HEK293 (cell line): ENCODE measurements at regions not wholly inside any gene's neighbourhood (a gene's known extent, or its start where the extent isn't known, plus 50 kb on each side); places are given as distances from the start of the nearest gene placed in this dataset.

Experiments
- CTCF ChIA-PET: fragments of 350-600 bp; formaldehyde crosslinking; extraction: SDS; loops from one replicate; lab custom pipeline; 2021; ENCODE audit warnings: antibody characterized with exemption; lab: Yijun Ruan, JAX
- POLR2A ChIA-PET: fragments of 300-600 bp; formaldehyde crosslinking; extraction: SDS; loops from one replicate; lab custom pipeline; 2020; ENCODE audit warnings: antibody characterized with exemption, inconsistent platforms; lab: Yijun Ruan, JAX
- H3K27ac ChIP-seq: fragments of 200-500 bp; sonication (Bioruptor generic); 2 replicates; pipeline ENCODE4 v1.5.1; 2014; ENCODE audit warnings: low read depth, low read length, control low read depth, inconsistent platforms; ENCODE audit errors: extremely low read depth
- H3K36me3 ChIP-seq, 2 experiments: fragments of 200-500 bp in 1 of 2; sonication (Bioruptor generic) in 1 of 2; 1 replicate in 1 of 2; 2 replicates in 1 of 2; pipeline ENCODE4 v1.5.1; 2014 to 2017; ENCODE audit warnings: inconsistent platforms in 2 of 2, low read length in 2 of 2; ENCODE audit not compliant: control insufficient read depth in 2 of 2, insufficient read depth in 1 of 2
- H3K4me1 ChIP-seq: fragments of 200-500 bp; sonication (Bioruptor generic); 2 replicates; pipeline ENCODE4 v1.5.1; 2014; ENCODE audit warnings: mild to moderate bottlenecking, low read length, inconsistent platforms; ENCODE audit not compliant: control insufficient read depth, insufficient read depth
- H3K4me3 ChIP-seq: 2 replicates; pipeline ENCODE4 v1.5.1; 2011; ENCODE audit warnings: low read depth, mild to moderate bottlenecking, control low read depth, low read length, moderate library complexity
- H3K9me3 ChIP-seq: fragments of 200-500 bp; sonication (Bioruptor generic); 2 replicates; pipeline ENCODE4 v1.5.1; 2014; ENCODE audit warnings: low read depth, low read length, inconsistent platforms; ENCODE audit not compliant: control insufficient read depth, insufficient read depth
- CTCF ChIP-seq: fragments of 450-650 bp; formaldehyde crosslinking; IDR thresholded peaks from 2 replicates; pipeline ENCODE4 v1.5.1; 2016; ENCODE audit warnings: missing biosample characterization, missing genetic modification characterization
- GLI2 ChIP-seq: fragments of 450-650 bp; formaldehyde crosslinking; IDR thresholded peaks from 2 replicates; pipeline ENCODE4; 2017; ENCODE audit warnings: missing biosample characterization, missing genetic modification characterization, low read depth, borderline replicate concordance
- GLIS1 ChIP-seq: fragments of 450-650 bp; formaldehyde crosslinking; IDR thresholded peaks from 2 replicates; pipeline ENCODE4 v1.5.1; 2016; ENCODE audit warnings: missing biosample characterization, missing genetic modification characterization
- GLIS2 ChIP-seq: fragments of 450-650 bp; formaldehyde crosslinking; IDR thresholded peaks from 2 replicates; pipeline ENCODE4 v1.5.1; 2016; ENCODE audit warnings: missing biosample characterization, missing genetic modification characterization
- HIC1 ChIP-seq: fragments of 450-650 bp; formaldehyde crosslinking; IDR thresholded peaks from 2 replicates; pipeline ENCODE4 v1.5.1; 2016; ENCODE audit warnings: missing biosample characterization, missing genetic modification characterization
- MYNN ChIP-seq: fragments of 450-650 bp; formaldehyde crosslinking; IDR thresholded peaks from 2 replicates; pipeline ENCODE4 v1.5.1; 2016; ENCODE audit warnings: missing biosample characterization, missing genetic modification characterization, borderline replicate concordance
- MZF1 ChIP-seq: fragments of 450-650 bp; formaldehyde crosslinking; IDR thresholded peaks from 2 replicates; pipeline ENCODE4 v1.5.1; 2017; ENCODE audit warnings: missing biosample characterization, missing genetic modification characterization, borderline replicate concordance
- TRIM28 ChIP-seq: IDR thresholded peaks from 2 replicates; pipeline ENCODE4 v1.6.1; 2011; ENCODE audit warnings: low read length, control low read depth, borderline replicate concordance
- ZBTB7A ChIP-seq: fragments of 450-650 bp; formaldehyde crosslinking; IDR thresholded peaks from 2 replicates; pipeline ENCODE4 v1.5.1; 2016; ENCODE audit warnings: low read depth, missing biosample characterization, missing genetic modification characterization
- ZFP41 ChIP-seq: fragments of 450-650 bp; formaldehyde crosslinking; IDR thresholded peaks from 2 replicates; pipeline ENCODE4 v1.5.1; 2016; ENCODE audit warnings: missing biosample characterization, missing genetic modification characterization, borderline replicate concordance
- ZNF138 ChIP-seq: fragments of 450-650 bp; formaldehyde crosslinking; IDR thresholded peaks from 2 replicates; pipeline ENCODE4 v1.5.1; 2016; ENCODE audit warnings: missing biosample characterization, missing genetic modification characterization, borderline replicate concordance
- ZNF473 ChIP-seq: fragments of 450-650 bp; formaldehyde crosslinking; IDR thresholded peaks from 2 replicates; pipeline ENCODE4 v1.5.1; 2017; ENCODE audit warnings: missing biosample characterization, missing genetic modification characterization
- ZNF558 ChIP-seq: fragments of 450-650 bp; formaldehyde crosslinking; IDR thresholded peaks from 2 replicates; pipeline ENCODE4 v1.5.1; 2016; ENCODE audit warnings: missing biosample characterization, missing genetic modification characterization
- ZNF623 ChIP-seq: fragments of 450-650 bp; formaldehyde crosslinking; IDR thresholded peaks from 2 replicates; pipeline ENCODE4 v1.5.1; 2016; ENCODE audit warnings: missing biosample characterization, missing genetic modification characterization
- ZSCAN4 ChIP-seq: fragments of 450-650 bp; formaldehyde crosslinking; IDR thresholded peaks from 2 replicates; pipeline ENCODE4 v1.5.1; 2017; ENCODE audit warnings: missing biosample characterization, missing genetic modification characterization
- ZXDB ChIP-seq: fragments of 450-650 bp; formaldehyde crosslinking; IDR thresholded peaks from 2 replicates; pipeline ENCODE4 v1.5.1; 2016; ENCODE audit warnings: missing biosample characterization, missing genetic modification characterization
- TF ChIP-seq, protein P1 (sequence below): fragments of 450-650 bp; formaldehyde crosslinking; IDR thresholded peaks from 2 replicates; pipeline ENCODE4 v1.5.1; 2017; ENCODE audit warnings: missing biosample characterization, mild to moderate bottlenecking, missing genetic modification characterization, moderate library complexity
- TF ChIP-seq, protein P2 (sequence below): fragments of 450-650 bp; formaldehyde crosslinking; IDR thresholded peaks from 2 replicates; pipeline ENCODE4 v1.5.1; 2016; ENCODE audit warnings: missing biosample characterization, missing genetic modification characterization

- Histone ChIP-seq H3K36me3 (no peaks in the 10 kb centered on the region), H3K27ac (no peak overlapping the region), H3K4me1 (no peaks in the 10 kb centered on the region; the same call in none of the 2 replicates), H3K4me3 (no peak overlapping the region), H3K9me3 (no peaks in the 10 kb centered on the region)
- POLR2A ChIA-PET: no interaction called here
- TF ChIP-seq ZNF623 (tag by site-specific recombination): no peak
- no peak for TF ChIP-seq GLIS1 (tag by site-specific recombination)
- no peak for TF ChIP-seq ZNF138 (tag by site-specific recombination)
- TF ChIP-seq ZXDB (tag by site-specific recombination): no peak
- no peak for TF ChIP-seq GLIS2 (tag by site-specific recombination)
- no peak for TF ChIP-seq ZNF558 (tag by site-specific recombination)
- no peak for TF ChIP-seq ZNF473 (tag by site-specific recombination)
- no peak for TF ChIP-seq ZBTB7A (tag by site-specific recombination)
- no peak for TF ChIP-seq GLI2
- no peak for TF ChIP-seq MYNN
- TF ChIP-seq HIC1 (tag by site-specific recombination): no peak
- TF ChIP-seq ZSCAN4 (tag by site-specific recombination): no peak
- TF ChIP-seq ZFP41: no peak
- TF ChIP-seq MZF1: no peak
- TF ChIP-seq, protein P1, sequence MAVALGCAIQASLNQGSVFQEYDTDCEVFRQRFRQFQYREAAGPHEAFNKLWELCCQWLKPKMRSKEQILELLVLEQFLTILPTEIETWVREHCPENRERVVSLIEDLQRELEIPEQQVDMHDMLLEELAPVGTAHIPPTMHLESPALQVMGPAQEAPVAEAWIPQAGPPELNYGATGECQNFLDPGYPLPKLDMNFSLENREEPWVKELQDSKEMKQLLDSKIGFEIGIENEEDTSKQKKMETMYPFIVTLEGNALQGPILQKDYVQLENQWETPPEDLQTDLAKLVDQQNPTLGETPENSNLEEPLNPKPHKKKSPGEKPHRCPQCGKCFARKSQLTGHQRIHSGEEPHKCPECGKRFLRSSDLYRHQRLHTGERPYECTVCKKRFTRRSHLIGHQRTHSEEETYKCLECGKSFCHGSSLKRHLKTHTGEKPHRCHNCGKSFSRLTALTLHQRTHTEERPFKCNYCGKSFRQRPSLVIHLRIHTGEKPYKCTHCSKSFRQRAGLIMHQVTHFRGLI (tag by site-specific recombination): no peak
- TF ChIP-seq CTCF (tag by site-specific recombination): no peak
- TF ChIP-seq TRIM28: no peak
- TF ChIP-seq, protein P2, sequence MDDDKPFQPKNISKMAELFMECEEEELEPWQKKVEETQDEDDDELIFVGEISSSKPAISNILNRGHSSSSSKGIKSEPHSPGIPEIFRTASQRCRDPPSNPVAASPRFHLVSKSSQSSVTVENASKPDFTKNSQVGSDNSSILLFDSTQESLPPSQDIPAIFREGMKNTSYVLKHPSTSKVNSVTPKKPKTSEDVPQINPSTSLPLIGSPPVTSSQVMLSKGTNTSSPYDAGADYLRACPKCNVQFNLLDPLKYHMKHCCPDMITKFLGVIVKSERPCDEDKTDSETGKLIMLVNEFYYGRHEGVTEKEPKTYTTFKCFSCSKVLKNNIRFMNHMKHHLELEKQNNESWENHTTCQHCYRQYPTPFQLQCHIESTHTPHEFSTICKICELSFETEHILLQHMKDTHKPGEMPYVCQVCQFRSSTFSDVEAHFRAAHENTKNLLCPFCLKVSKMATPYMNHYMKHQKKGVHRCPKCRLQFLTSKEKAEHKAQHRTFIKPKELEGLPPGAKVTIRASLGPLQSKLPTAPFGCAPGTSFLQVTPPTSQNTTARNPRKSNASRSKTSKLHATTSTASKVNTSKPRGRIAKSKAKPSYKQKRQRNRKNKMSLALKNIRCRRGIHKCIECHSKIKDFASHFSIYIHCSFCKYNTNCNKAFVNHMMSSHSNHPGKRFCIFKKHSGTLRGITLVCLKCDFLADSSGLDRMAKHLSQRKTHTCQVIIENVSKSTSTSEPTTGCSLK (tag by site-specific recombination): no peak
- CTCF ChIA-PET: no interaction called here
Observed at GRCh38 chr7:114141415-114141814, 222.6 kb upstream of the PPP1R3A start.
